Nephron progenitor cell (in vitro differentiated cells): ENCODE measurements at regions not wholly inside any gene's neighbourhood (a gene's known extent, or its start where the extent isn't known, plus 50 kb on each side); places are given as distances from the start of the nearest gene placed in this dataset.

Experiments used
- DNase-seq: peaks from one replicate; pipeline ENCODE4 v3.0.0; 2021
- H3K27ac Mint-ChIP-seq: 2 replicates; pipeline ENCODE4 v1.8.0; 2021; ENCODE audit warnings: mild to moderate bottlenecking, moderate library complexity, mixed read lengths
- H3K27me3 Mint-ChIP-seq: 2 replicates; pipeline ENCODE4 v1.8.0; 2021; ENCODE audit warnings: mild to moderate bottlenecking, low read depth, mixed read lengths; ENCODE audit not compliant: poor library complexity
- H3K36me3 Mint-ChIP-seq: 2 replicates; pipeline ENCODE4 v1.8.0; 2021; ENCODE audit warnings: low read depth, mixed read lengths
- H3K4me1 Mint-ChIP-seq: 2 replicates; pipeline ENCODE4 v1.8.0; 2021; ENCODE audit warnings: mixed read lengths
- H3K4me3 Mint-ChIP-seq: 2 replicates; pipeline ENCODE4 v1.8.0; 2021; ENCODE audit warnings: mild to moderate bottlenecking, moderate library complexity, mixed read lengths
- H3K9me3 Mint-ChIP-seq: 2 replicates; pipeline ENCODE4 v1.8.0; 2021; ENCODE audit warnings: mild to moderate bottlenecking, moderate library complexity, mixed read lengths
- CTCF ChIP-seq: fragments of 200-600 bp; sonication (generic); IDR thresholded peaks from 2 replicates; pipeline ENCODE4 v1.5.0; 2021; ENCODE audit warnings: antibody characterized with exemption

- DNase-seq = no peak
- H3K36me3 Mint-ChIP-seq = no peaks in the 10 kb centered on the region
- H3K4me3 Mint-ChIP-seq = no peak overlapping the region
- peaks cover 6% of the 10 kb centered on the region for H3K4me1 Mint-ChIP-seq
- no peak overlapping the region for H3K27ac Mint-ChIP-seq
- no peak for TF ChIP-seq CTCF
- H3K27me3 Mint-ChIP-seq = no peaks in the 10 kb centered on the region
- peaks cover 20% of the 10 kb centered on the region for H3K9me3 Mint-ChIP-seq
Observed at GRCh38 chr6:164792666-164793065, 516.7 kb downstream of the C6orf118 start.

GRCh38 chr6:164791498-164791897, 517.9 kb downstream of the C6orf118 start:
- DNase-seq = no peak
- H3K27me3 Mint-ChIP-seq = no peaks in the 10 kb centered on the region
- peaks cover 17% of the 10 kb centered on the region for H3K9me3 Mint-ChIP-seq
- no peaks in the 10 kb centered on the region for H3K36me3 Mint-ChIP-seq
- H3K4me1 Mint-ChIP-seq = peaks cover 6% of the 10 kb centered on the region
- H3K4me3 Mint-ChIP-seq = no peak overlapping the region
- TF ChIP-seq CTCF = no peak
- H3K27ac Mint-ChIP-seq = no peak overlapping the region

GRCh38 chr6:164763788-164764187, 545.6 kb downstream of the C6orf118 start:
- no peak for TF ChIP-seq CTCF
- Mint-ChIP-seq H3K9me3 (peaks cover 13% of the 10 kb centered on the region), H3K4me1 (no peaks in the 10 kb centered on the region), H3K27ac (no peak overlapping the region), H3K36me3 (no peaks in the 10 kb centered on the region), H3K4me3 (no peak overlapping the region), H3K27me3 (no peaks in the 10 kb centered on the region)
- no peak for DNase-seq

- Mint-ChIP-seq H3K9me3 (peaks cover 10% of the 10 kb centered on the region), H3K4me1 (peaks cover 9% of the 10 kb centered on the region), H3K27ac (no peak overlapping the region), H3K27me3 (peaks cover 3% of the 10 kb centered on the region), H3K36me3 (no peaks in the 10 kb centered on the region), H3K4me3 (no peak overlapping the region)
- no peak for TF ChIP-seq CTCF
- DNase-seq = no peak
Observed at GRCh38 chr6:164757451-164757850, 552.0 kb downstream of the C6orf118 start.

- H3K9me3 Mint-ChIP-seq = peaks cover 6% of the 10 kb centered on the region
- DNase-seq = no peak
- peaks cover 8% of the 10 kb centered on the region for H3K27me3 Mint-ChIP-seq
- no peak overlapping the region for H3K4me3 Mint-ChIP-seq
- no peak overlapping the region for H3K27ac Mint-ChIP-seq
- H3K36me3 Mint-ChIP-seq = no peaks in the 10 kb centered on the region
- TF ChIP-seq CTCF = no peak
- peaks cover 9% of the 10 kb centered on the region for H3K4me1 Mint-ChIP-seq
Observed at GRCh38 chr6:164756723-164757122, 552.7 kb downstream of the C6orf118 start.

- Mint-ChIP-seq H3K36me3 (no peaks in the 10 kb centered on the region), H3K27me3 (peaks cover 8% of the 10 kb centered on the region)
- TF ChIP-seq CTCF = no peak
Observed at GRCh38 chr6:164756142-164756541, 553.3 kb downstream of the C6orf118 start.

More at GRCh38 chr6:164756142-164756541, 553.3 kb downstream of the C6orf118 start:
- Mint-ChIP-seq H3K4me3 (no peak overlapping the region), H3K27ac (no peak overlapping the region), H3K4me1 (peaks cover 14% of the 10 kb centered on the region), H3K9me3 (peaks cover 4% of the 10 kb centered on the region)
- no peak for DNase-seq
